OCI-LY1 (cell line): ENCODE measurements at regions not wholly inside any gene's neighbourhood (a gene's known extent, or its start where the extent isn't known, plus 50 kb on each side); places are given as distances from the start of the nearest gene placed in this dataset.
"Not testable (repeated sequence)": the region's sequence is repeated elsewhere in the genome, so short reads cannot be mapped to it uniquely, and the experiment has no call there.

ENCODE experiments used
- H2AFZ ChIP-seq: fragments of 200-600 bp; sonication (generic), shearing (Covaris generic); 2 replicates; pipeline ENCODE4 v1.6.0; 2014; ENCODE audit warnings: antibody characterized with exemption, mild to moderate bottlenecking, low read length
- H3F3A ChIP-seq: fragments of 200-600 bp; sonication (generic), shearing (Covaris generic); 2 replicates; pipeline ENCODE4 v1.6.0; 2014; ENCODE audit warnings: mild to moderate bottlenecking, antibody characterized with exemption, low read length, moderate library complexity; ENCODE audit not compliant: insufficient read depth
- H3K27ac ChIP-seq: fragments of 200-600 bp; sonication (generic); 2 replicates; pipeline ENCODE4 v1.5.1; 2014; ENCODE audit warnings: low read length, mixed run types, mild to moderate bottlenecking, low read depth; ENCODE audit not compliant: poor library complexity, severe bottlenecking
- H3K27me3 ChIP-seq: fragments of 200-600 bp; sonication (generic); 2 replicates; pipeline ENCODE4 v1.6.0; 2014; ENCODE audit warnings: antibody characterized with exemption, mild to moderate bottlenecking, low read length, moderate library complexity; ENCODE audit not compliant: insufficient read depth
- H3K36me3 ChIP-seq: fragments of 200-600 bp; sonication (generic); 2 replicates; pipeline ENCODE4 v1.6.1; 2014; ENCODE audit warnings: mild to moderate bottlenecking, antibody characterized with exemption, low read length, moderate library complexity, mixed read lengths; ENCODE audit not compliant: insufficient read depth
- H3K4me1 ChIP-seq: fragments of 200-600 bp; sonication (generic); 2 replicates; pipeline ENCODE4 v1.5.1; 2014; ENCODE audit warnings: mild to moderate bottlenecking, low read length, moderate library complexity; ENCODE audit not compliant: insufficient read depth, severe bottlenecking
- H3K4me2 ChIP-seq: fragments of 200-600 bp; sonication (generic), shearing (Covaris generic); 2 replicates; pipeline ENCODE4 v1.6.1; 2014; ENCODE audit warnings: low read length
- H3K4me3 ChIP-seq: fragments of 200-600 bp; sonication (generic); 2 replicates; pipeline ENCODE4 v1.5.1; 2014; ENCODE audit warnings: low read length, low read depth, mild to moderate bottlenecking, mixed read lengths; ENCODE audit not compliant: poor library complexity, severe bottlenecking
- H3K79me2 ChIP-seq: fragments of 200-600 bp; shearing (Covaris generic); 2 replicates; pipeline ENCODE4 v1.6.1; 2016; ENCODE audit warnings: mixed run types, low read length, mixed read lengths; ENCODE audit not compliant: insufficient read depth
- H3K9ac ChIP-seq: fragments of 200-600 bp; sonication (generic), shearing (Covaris generic); 2 replicates; pipeline ENCODE4 v1.6.1; 2014; ENCODE audit warnings: mild to moderate bottlenecking, low read length, mixed read lengths
- H3K9me2 ChIP-seq: fragments of 200-600 bp; sonication (generic), shearing (Covaris generic); 2 replicates; pipeline ENCODE4 v1.6.1; 2014; ENCODE audit warnings: low read depth, mild to moderate bottlenecking, low read length, mixed read lengths
- H3K9me3 ChIP-seq: fragments of 200-600 bp; shearing (Covaris generic); 2 replicates; pipeline ENCODE4 v1.6.1; 2014; ENCODE audit warnings: low read length, mixed read lengths
- H4K20me1 ChIP-seq: fragments of 200-600 bp; sonication (generic), shearing (Covaris generic); 2 replicates; pipeline ENCODE4 v1.6.0; 2016; ENCODE audit warnings: mild to moderate bottlenecking, low read length; ENCODE audit not compliant: insufficient read depth
- EZH2 ChIP-seq: fragments of 200-600 bp; sonication (generic), shearing (Covaris generic); IDR thresholded peaks from 2 replicates; pipeline ENCODE4 v1.8.0; 2017; ENCODE audit warnings: borderline replicate concordance, mixed run types, mild to moderate bottlenecking, antibody characterized with exemption, low read length, moderate library complexity, mixed read lengths
- TF ChIP-seq, protein P1 (sequence below): fragments of 200-600 bp; sonication (generic), shearing (Covaris generic); IDR thresholded peaks from 2 replicates; pipeline ENCODE4 v1.5.1; 2017; ENCODE audit warnings: mild to moderate bottlenecking, antibody characterized with exemption, low read length, moderate library complexity, mixed read lengths

DNA sequence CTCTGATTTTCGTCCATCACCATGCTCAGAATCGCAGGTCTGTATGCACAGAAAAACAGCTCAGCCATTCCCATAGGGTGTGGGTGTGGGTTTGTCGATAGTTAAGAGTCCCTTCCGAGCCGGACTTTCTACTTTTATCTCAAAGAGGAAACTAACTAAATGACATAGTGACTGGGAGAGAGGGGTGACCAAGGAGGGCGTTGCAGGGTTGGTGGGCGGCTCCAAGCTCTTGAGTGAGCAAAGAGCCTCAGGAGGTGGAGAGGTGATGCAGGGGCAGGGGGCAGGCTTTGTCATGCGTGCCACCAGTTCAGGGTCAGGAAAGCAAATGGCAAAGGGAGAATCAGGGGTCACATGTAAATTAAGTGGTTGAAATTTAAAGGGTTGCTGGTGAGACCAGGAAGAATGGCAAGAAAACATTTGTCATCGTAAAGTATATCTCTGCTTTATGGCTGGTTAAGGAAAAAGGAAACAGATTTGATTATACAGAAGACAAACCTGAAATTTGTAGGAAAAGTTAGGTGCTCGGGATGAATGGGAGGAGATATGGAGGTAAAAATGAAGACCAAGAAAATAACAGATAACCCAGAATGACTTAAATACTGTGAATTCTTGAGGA lies 249.0 kb downstream of the SETD4 start:
- H3K36me3 ChIP-seq: no peaks in the 10 kb centered on the region
- H3K27me3 ChIP-seq: no peaks in the 10 kb centered on the region
- no peaks in the 10 kb centered on the region for H3K79me2 ChIP-seq
- H2AFZ ChIP-seq: no peak overlapping the region
- no peak overlapping the region for H3K9ac ChIP-seq
- no peak overlapping the region for H3K27ac ChIP-seq
- no peaks in the 10 kb centered on the region for H3F3A ChIP-seq
- H3K4me3 ChIP-seq: no peak overlapping the region
- H3K9me2 ChIP-seq: no peaks in the 10 kb centered on the region
- TF ChIP-seq EZH2: no peak
- TF ChIP-seq, protein P1, sequence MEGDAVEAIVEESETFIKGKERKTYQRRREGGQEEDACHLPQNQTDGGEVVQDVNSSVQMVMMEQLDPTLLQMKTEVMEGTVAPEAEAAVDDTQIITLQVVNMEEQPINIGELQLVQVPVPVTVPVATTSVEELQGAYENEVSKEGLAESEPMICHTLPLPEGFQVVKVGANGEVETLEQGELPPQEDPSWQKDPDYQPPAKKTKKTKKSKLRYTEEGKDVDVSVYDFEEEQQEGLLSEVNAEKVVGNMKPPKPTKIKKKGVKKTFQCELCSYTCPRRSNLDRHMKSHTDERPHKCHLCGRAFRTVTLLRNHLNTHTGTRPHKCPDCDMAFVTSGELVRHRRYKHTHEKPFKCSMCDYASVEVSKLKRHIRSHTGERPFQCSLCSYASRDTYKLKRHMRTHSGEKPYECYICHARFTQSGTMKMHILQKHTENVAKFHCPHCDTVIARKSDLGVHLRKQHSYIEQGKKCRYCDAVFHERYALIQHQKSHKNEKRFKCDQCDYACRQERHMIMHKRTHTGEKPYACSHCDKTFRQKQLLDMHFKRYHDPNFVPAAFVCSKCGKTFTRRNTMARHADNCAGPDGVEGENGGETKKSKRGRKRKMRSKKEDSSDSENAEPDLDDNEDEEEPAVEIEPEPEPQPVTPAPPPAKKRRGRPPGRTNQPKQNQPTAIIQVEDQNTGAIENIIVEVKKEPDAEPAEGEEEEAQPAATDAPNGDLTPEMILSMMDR: no peak
- no peak overlapping the region for H3K4me2 ChIP-seq
- H3K9me3 ChIP-seq: no peaks in the 10 kb centered on the region
- H4K20me1 ChIP-seq: no peaks in the 10 kb centered on the region
- H3K4me1 ChIP-seq: no peaks in the 10 kb centered on the region

DNA sequence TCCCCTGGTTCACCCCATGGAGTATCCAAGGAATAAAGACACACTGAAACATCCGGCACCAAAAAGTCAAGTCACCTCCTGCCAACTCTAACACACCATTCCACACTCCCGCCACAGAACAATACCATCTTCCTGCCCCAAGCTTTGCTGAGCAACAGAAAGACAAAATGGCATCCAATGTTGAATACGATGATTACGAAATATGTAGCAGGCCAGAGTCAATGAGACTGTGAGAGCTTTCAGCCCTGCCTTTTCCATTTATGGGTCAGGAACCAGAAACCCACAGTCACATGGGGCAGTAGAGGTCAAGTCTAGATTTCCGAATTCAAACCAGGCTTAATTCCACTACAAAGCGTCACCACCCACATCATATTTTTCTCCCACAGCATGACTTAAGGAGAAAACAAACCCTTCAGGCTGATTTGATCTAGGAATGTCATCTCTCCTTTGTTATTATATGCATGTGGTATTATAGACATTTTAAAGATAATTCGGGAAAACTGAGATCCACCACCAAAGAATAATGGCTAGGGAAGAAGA lies 249.8 kb downstream of the SETD4 start:
- no peaks in the 10 kb centered on the region for H3K27me3 ChIP-seq
- H3F3A ChIP-seq: no peaks in the 10 kb centered on the region
- no peak overlapping the region for H3K4me2 ChIP-seq
- H3K9me3 ChIP-seq: no peaks in the 10 kb centered on the region
- no peaks in the 10 kb centered on the region for H3K4me1 ChIP-seq
- H2AFZ ChIP-seq: no peak overlapping the region
- H3K9ac ChIP-seq: no peak overlapping the region
- H3K36me3 ChIP-seq: no peaks in the 10 kb centered on the region
- no peak overlapping the region for H3K4me3 ChIP-seq
- H3K79me2 ChIP-seq: no peaks in the 10 kb centered on the region
- TF ChIP-seq EZH2: no peak
- TF ChIP-seq, protein P1: no peak
- no peaks in the 10 kb centered on the region for H4K20me1 ChIP-seq
- no peaks in the 10 kb centered on the region for H3K9me2 ChIP-seq
- H3K27ac ChIP-seq: no peak overlapping the region

DNA sequence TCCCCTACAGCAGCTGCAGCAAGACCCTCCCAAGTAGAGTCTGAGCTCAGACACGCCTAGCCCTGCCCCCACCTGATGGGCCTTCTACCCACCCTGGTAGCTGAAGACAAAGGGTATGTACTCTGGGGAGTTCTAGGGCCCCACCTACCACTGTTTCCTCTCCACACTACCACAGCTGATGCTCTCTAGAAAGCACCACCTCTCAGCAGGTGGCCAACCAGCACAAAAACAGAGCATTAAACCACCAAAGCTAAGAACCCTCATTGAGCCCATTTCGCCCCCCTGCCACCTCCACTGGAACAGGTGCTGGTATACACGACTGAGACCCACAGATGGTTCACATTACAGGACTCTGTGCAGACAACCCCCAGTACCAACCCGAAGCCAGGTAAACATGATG lies 258.9 kb downstream of the SETD4 start:
- Histone ChIP-seq H3K79me2 (no peaks in the 10 kb centered on the region), H3K36me3 (no peaks in the 10 kb centered on the region), H3K4me2 (no peak overlapping the region), H3K4me3 (no peak overlapping the region), H3K9me3 (no peaks in the 10 kb centered on the region), H2AFZ (no peak overlapping the region), H3K9ac (no peak overlapping the region), H3F3A (no peaks in the 10 kb centered on the region), H4K20me1 (no peaks in the 10 kb centered on the region), H3K9me2 (no peaks in the 10 kb centered on the region), H3K27me3 (no peaks in the 10 kb centered on the region), H3K27ac (no peak overlapping the region), H3K4me1 (no peaks in the 10 kb centered on the region)
- no peak for TF ChIP-seq EZH2
- TF ChIP-seq, protein P1: no peak

DNA sequence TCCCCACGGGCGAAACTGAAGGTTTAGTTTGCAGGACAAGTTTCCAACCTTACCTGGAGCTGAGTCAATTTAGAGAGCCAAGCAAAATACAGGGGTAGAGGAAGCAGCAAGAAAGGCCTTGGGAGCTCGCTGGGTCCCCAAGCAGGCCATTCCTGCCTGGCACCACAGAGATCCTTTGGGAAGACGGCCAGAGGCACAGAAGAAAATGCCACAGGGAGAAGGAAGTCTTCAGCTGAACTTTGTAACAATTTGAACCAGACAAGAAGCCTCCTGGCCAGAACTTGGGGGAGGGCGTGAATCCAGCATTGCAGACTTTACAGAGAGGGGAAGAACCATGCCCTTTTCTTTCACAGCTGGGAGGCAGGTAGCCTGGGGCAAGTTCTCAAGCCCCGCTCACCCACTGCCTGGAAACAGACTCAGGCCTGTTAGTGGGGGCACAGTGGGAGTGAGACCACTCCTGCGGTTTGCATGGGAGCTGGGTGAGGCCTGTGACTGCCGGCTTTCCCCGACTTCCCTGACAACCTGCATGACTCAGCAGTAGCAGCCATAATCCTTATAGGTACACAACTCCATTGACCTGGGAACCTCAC lies 259.4 kb downstream of the SETD4 start:
- not testable (repeated sequence) for H3K9me3 ChIP-seq, H3K27ac ChIP-seq, H4K20me1 ChIP-seq, H3K4me1 ChIP-seq, H3K9me2 ChIP-seq, H3K79me2 ChIP-seq, H3K4me3 ChIP-seq, H3K9ac ChIP-seq, H3K27me3 ChIP-seq, H3K4me2 ChIP-seq, H3F3A ChIP-seq, H2AFZ ChIP-seq, H3K36me3 ChIP-seq
